KMS-11 (cell line): ENCODE measurements at regions not wholly inside any gene's neighbourhood (a gene's known extent, or its start where the extent isn't known, plus 50 kb on each side); places are given as distances from the start of the nearest gene placed in this dataset.

Experiments
- H2AFZ ChIP-seq: fragments of 200-600 bp; sonication (generic); 2 replicates; pipeline ENCODE4 v1.6.1; 2016; ENCODE audit warnings: antibody characterized with exemption, mixed run types, low read depth
- H3K27ac ChIP-seq: fragments of 200-600 bp; sonication (generic); 2 replicates; pipeline ENCODE4 v1.6.1; 2016; ENCODE audit warnings: mild to moderate bottlenecking, mixed run types
- H3K27me3 ChIP-seq: fragments of 200-600 bp; sonication (generic); 2 replicates; pipeline ENCODE4 v1.6.1; 2017; ENCODE audit warnings: mild to moderate bottlenecking, low read depth, mixed run types, moderate library complexity; ENCODE audit not compliant: insufficient read depth
- H3K36me3 ChIP-seq: fragments of 200-600 bp; sonication (generic); 2 replicates; pipeline ENCODE4 v1.6.1; 2017; ENCODE audit warnings: mild to moderate bottlenecking, mixed run types; ENCODE audit not compliant: insufficient read depth
- H3K4me1 ChIP-seq: fragments of 200-600 bp; sonication (generic); 2 replicates; pipeline ENCODE4 v1.6.1; 2016; ENCODE audit warnings: mild to moderate bottlenecking, low read depth, mixed run types; ENCODE audit not compliant: poor library complexity, severe bottlenecking
- H3K4me2 ChIP-seq: fragments of 200-600 bp; sonication (generic); 2 replicates; pipeline ENCODE4 v1.7.0; 2016; ENCODE audit warnings: mild to moderate bottlenecking, mixed run types
- H3K4me3 ChIP-seq: fragments of 200-600 bp; sonication (generic); IDR thresholded peaks from 2 replicates; pipeline ENCODE4 v1.6.1; 2017; ENCODE audit warnings: low read depth, low read length, mixed read lengths; ENCODE audit not compliant: insufficient read depth
- H3K79me2 ChIP-seq: fragments of 200-600 bp; sonication (generic); 2 replicates; pipeline ENCODE4 v1.6.1; 2016; ENCODE audit warnings: low read depth, mixed run types; ENCODE audit not compliant: insufficient read depth
- H3K9ac ChIP-seq: fragments of 200-600 bp; sonication (generic); 2 replicates; pipeline ENCODE4 v1.6.1; 2016; ENCODE audit warnings: mild to moderate bottlenecking, mixed run types
- H4K20me1 ChIP-seq: fragments of 200-600 bp; sonication (generic); 2 replicates; pipeline ENCODE4 v1.6.1; 2016; ENCODE audit warnings: mild to moderate bottlenecking, mixed run types; ENCODE audit not compliant: insufficient read depth
- TF ChIP-seq, protein P1 (sequence below): fragments of 200-600 bp; sonication (generic); conservative IDR thresholded peaks from 2 replicates; pipeline ENCODE4 v1.6.1; 2017; ENCODE audit warnings: low read depth, mild to moderate bottlenecking, antibody characterized with exemption, low read length, moderate library complexity, mixed read lengths

DNA sequence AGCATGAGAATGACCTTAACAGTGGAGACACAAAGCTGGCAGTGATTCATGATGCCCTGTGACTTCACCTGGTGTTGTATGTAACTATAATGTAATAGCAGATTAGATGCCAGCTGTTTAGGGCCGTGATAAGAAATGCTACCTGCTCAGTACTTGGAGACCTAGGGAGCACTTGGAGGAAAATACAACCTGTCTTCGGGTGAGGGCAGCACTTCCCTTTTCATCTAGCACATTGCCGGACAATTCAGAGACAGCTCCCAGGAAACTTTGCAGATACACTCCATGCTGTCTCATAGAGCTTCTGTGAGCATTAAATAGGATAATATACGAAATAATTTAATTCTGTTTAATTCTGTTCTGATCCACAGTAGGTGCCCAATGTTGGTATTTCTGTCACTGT, 668.5 kb downstream of the TSN start:
- H3K4me2 ChIP-seq = no peak overlapping the region
- TF ChIP-seq, protein P1, sequence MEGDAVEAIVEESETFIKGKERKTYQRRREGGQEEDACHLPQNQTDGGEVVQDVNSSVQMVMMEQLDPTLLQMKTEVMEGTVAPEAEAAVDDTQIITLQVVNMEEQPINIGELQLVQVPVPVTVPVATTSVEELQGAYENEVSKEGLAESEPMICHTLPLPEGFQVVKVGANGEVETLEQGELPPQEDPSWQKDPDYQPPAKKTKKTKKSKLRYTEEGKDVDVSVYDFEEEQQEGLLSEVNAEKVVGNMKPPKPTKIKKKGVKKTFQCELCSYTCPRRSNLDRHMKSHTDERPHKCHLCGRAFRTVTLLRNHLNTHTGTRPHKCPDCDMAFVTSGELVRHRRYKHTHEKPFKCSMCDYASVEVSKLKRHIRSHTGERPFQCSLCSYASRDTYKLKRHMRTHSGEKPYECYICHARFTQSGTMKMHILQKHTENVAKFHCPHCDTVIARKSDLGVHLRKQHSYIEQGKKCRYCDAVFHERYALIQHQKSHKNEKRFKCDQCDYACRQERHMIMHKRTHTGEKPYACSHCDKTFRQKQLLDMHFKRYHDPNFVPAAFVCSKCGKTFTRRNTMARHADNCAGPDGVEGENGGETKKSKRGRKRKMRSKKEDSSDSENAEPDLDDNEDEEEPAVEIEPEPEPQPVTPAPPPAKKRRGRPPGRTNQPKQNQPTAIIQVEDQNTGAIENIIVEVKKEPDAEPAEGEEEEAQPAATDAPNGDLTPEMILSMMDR = no peak

DNA sequence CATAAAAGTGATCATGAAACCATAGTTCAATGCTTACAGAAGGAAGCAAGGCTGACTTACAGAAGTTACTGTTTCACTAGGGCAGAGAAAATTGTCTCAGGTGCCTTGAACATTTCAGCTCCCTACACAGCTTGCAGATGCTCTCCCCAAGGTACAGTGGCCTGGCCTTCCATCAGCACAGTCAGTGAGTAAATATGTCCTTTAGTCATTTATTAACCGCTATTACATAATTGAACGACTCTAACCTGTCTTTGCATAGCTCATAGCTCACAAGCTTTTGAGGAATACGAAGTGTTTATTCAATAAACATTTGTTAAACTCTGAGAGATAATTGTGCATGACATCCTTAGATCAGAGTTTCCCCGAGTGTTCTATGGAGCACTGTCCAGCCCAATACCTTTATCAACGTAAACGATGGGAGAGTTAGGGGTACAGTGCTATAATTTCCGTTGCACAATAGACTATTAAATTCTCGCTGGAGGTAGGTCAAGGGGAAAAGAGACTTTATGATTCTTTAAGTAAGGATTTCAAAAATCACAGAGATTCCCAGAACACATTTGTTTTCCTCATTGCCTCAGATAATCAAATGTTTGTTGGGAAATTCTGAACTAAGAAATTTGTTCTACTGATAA, 677.8 kb downstream of the TSN start:
- Histone ChIP-seq H3K4me3 (no peak overlapping the region), H3K27me3 (no peaks in the 10 kb centered on the region), H3K4me1 (no peaks in the 10 kb centered on the region), H3K27ac (no peak overlapping the region), H2AFZ (no peak overlapping the region), H3K9ac (no peak overlapping the region), H4K20me1 (no peaks in the 10 kb centered on the region), H3K36me3 (no peaks in the 10 kb centered on the region), H3K4me2 (no peak overlapping the region), H3K79me2 (no peaks in the 10 kb centered on the region)
- TF ChIP-seq, protein P1 = no peak

More for the DNA sequence above, 668.5 kb downstream of the TSN start:
- no peaks in the 10 kb centered on the region for H3K4me1 ChIP-seq
- no peak overlapping the region for H3K27ac ChIP-seq
- no peak overlapping the region for H3K9ac ChIP-seq
- H4K20me1 ChIP-seq = no peaks in the 10 kb centered on the region
- H2AFZ ChIP-seq = no peak overlapping the region
- H3K27me3 ChIP-seq = no peaks in the 10 kb centered on the region
- no peak overlapping the region for H3K4me3 ChIP-seq
- H3K79me2 ChIP-seq = no peaks in the 10 kb centered on the region
- H3K36me3 ChIP-seq = no peaks in the 10 kb centered on the region

DNA sequence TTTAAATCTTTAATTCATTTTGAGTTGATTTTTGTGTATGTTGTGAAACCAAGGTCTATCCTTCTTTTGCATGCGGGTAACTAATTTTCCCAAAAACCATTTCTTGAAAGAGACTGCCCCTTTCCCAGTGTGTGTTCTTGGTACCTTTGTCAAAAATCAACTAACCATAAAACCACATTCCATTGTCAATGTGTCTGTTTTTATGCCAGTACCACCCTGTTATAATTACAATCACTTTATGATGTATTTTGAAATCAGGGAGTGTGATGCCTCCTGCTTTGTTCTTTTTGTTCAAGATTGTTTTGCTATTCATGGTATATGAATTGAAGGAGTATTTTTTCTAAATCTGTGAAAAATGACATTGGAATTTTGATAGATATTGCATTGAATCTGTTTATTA, 689.6 kb downstream of the TSN start:
- no peaks in the 10 kb centered on the region for H3K36me3 ChIP-seq
- no peaks in the 10 kb centered on the region for H4K20me1 ChIP-seq
- H3K27ac ChIP-seq = no peak overlapping the region
- no peaks in the 10 kb centered on the region for H3K79me2 ChIP-seq
- no peak overlapping the region for H2AFZ ChIP-seq
- H3K4me2 ChIP-seq = no peak overlapping the region
- H3K4me1 ChIP-seq = no peaks in the 10 kb centered on the region
- H3K27me3 ChIP-seq = no peaks in the 10 kb centered on the region
- H3K9ac ChIP-seq = no peak overlapping the region
- TF ChIP-seq, protein P1 = no peak
- H3K4me3 ChIP-seq = no peak overlapping the region

DNA sequence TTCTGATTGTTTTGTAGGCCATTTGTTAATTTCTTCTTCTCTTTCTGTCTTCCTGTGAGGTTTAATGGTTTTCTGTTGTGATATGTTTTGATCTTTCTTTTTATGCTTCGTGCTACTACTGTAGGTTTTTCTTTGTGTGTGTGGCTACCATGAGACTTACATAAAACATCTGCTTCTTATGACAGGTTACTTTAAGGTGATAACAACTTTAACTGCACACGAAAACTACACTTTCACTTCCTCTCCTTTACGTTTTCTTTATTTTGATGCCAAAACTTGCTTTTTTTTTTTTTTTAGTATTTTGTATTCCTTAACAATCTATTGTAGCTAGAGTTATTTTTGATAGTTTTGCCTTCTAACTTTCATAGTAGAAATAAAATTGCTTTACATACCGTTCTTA, 691.3 kb downstream of the TSN start:
- H3K27me3 ChIP-seq = no peaks in the 10 kb centered on the region
- TF ChIP-seq, protein P1 = no peak

More for the DNA sequence above, 691.3 kb downstream of the TSN start:
- Histone ChIP-seq H2AFZ (no peak overlapping the region), H3K27ac (no peak overlapping the region), H3K4me2 (no peak overlapping the region), H4K20me1 (no peaks in the 10 kb centered on the region), H3K9ac (no peak overlapping the region), H3K79me2 (no peaks in the 10 kb centered on the region), H3K4me3 (no peak overlapping the region), H3K4me1 (no peaks in the 10 kb centered on the region), H3K36me3 (no peaks in the 10 kb centered on the region)
